Forelimb muscle (tissue), 1 donor: ENCODE measurements at regions not wholly inside any gene's neighbourhood (a gene's known extent, or its start where the extent isn't known, plus 50 kb on each side); places are given as distances from the start of the nearest gene placed in this dataset.
"Not testable (repeated sequence)": the region's sequence is repeated elsewhere in the genome, so short reads cannot be mapped to it uniquely, and the experiment has no call there.

Source experiments
- DNase-seq: peaks from one replicate; pipeline ENCODE4 v3.0.0-alpha.2; 2013; ENCODE audit warnings: low read depth

DNA sequence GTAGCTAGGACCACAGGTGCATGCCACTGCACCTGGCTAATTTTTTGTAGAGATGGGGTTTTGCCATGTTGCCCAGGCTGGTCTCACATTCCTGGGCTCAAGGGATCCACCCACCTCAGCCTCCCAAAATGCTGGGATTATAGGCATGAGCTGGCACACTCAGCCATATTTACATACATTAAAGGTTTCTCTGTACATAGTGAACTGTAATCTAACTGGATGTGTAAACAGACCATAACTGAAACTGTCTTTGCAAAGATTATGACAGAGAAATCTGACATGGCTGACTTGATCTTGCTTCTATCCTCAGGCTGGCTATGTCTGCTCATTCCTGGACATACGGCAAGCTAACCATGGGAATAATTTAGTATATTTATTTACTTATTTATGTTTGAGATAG lies 139.2 kb upstream of the XPO1 start:
- no peak for DNase-seq

DNA sequence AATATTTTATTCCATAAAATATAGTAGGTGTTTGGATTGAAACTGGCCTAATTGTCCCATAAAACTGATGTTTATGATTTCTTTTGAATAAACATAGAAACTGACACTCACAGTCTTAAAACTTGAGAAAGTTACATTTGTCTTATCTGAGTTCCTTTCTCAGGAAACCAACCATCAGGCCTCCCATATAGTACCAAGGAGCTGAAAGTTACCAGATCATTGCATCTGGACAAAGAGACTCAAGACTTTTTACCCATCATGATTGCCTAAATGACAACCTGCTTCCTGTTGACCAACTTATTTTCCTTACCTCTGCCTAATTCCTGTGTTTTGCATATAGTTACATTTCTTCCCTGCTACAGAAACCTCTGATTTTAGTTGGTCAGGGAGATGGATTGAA lies 137.0 kb upstream of the XPO1 start:
- DNase-seq, result no peak

GRCh38 chr2:61671561-61672315 lies 133.6 kb upstream of the XPO1 start:
- no peak for DNase-seq

GRCh38 chr2:61670591-61671501 lies 132.7 kb upstream of the XPO1 start:
- DNase-seq, result no peak

DNA sequence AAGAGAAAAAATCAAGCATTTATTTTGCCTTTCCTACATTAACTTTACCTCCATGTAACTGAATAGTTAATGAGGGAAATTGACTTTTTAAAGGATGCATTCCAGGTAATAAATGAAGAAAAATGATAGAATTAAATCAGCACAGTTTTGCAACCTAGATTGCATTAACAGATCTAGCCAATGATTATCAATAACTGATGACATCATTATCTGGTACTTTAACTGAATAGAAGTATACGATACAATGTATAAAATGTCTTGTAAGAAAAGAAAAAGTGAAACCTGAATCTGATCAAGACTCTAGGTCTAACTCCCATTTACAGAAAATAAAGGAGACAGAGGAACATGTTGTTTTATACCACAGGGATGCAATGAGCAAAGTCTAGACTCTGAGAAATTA lies 126.0 kb upstream of the XPO1 start:
- DNase-seq, result no peak

DNA sequence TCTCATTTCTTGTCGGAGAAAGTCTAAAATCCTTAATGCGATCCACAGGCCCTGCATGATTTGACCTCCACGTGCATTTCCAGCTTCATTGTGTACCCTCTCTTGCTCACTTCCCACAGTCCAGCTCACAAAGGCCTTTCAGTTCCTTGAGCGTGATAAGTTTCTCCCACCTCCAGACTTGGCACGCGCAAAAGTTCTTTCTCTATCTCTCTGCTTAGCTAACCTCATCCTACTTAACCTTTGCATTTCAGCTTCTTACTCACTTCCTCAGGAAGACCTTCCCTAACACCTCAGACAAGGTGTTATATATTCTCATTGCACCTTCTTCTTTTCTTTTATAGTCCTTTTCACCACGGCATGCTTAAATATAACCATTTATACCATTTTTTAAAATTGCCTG lies 124.8 kb upstream of the XPO1 start:
- no peak for DNase-seq

DNA sequence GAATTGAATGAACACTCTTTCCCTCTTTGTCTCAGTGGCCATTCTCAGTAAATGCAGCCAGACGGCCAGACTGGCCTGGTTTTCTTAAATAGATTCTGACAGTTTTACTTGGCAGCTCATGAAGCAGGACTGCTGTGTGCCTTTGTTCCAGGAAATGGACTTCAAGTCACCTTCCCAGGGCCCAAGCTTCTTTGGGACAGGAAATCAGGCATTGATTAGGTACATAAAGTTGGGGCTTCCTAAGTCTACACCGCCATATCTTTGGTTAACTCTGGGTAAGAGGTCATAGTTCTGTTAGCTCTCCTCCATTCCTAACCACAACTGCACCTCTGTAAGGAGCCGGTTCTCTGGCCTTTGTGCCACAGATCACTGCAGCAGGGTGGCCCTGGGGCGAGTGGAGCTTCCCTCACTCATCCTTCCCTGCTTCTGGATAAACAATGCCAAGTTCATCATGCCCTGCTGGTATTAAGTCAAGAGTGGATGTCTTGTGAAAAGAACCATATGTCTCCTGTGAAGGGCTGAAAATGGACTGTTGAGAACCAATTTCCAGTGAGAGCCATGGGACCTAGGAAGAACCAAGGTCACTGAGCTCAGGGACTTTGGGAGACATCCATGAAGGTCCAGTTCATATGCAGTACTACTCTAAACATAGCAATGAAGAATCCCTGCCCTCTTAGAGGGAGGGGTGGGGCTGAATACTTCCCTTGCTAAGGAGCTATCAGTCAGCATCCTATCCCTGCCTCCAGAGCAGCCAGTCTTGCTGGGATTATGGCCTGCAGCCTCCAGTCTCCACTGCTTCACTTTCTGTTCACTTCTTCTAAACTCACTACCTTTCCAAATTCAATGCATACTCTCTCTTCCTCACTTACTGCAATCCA lies 122.6 kb upstream of the XPO1 start:
- no peak for DNase-seq

- DNase-seq, result no peak
Observed at GRCh38 chr2:61658841-61659780, 121.0 kb upstream of the XPO1 start.

DNA sequence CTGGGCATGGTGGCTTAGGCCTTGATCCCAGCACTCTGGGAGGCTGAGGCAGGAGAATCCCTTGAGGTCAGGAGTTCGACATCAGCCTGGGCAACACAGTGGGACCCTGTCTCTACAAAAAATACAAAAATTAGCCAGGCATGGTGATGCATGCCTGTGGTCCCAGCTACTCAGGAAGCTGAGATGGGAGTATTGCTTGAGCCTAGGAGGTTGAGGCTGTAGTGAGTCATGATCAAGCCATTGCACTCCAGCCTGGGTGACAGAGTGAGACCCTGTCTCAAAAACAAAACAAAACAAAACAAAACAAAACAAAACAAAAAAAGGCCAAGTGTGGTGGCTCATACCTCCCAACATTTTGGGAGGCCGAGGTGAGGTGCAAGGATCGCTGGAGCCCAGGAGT lies 111.8 kb upstream of the XPO1 start:
- not testable (repeated sequence) for DNase-seq

GRCh38 chr2:61649021-61649420 lies 110.9 kb upstream of the XPO1 start:
- no peak for DNase-seq

GRCh38 chr2:61647044-61647443 lies 108.9 kb upstream of the XPO1 start:
- no peak for DNase-seq

GRCh38 chr2:61645911-61646310 lies 107.8 kb upstream of the XPO1 start:
- DNase-seq, result no peak

GRCh38 chr2:61643153-61643552 lies 105.0 kb upstream of the XPO1 start:
- not testable (repeated sequence) for DNase-seq

GRCh38 chr2:61640406-61640805 lies 102.2 kb upstream of the XPO1 start:
- DNase-seq, result no peak

DNA sequence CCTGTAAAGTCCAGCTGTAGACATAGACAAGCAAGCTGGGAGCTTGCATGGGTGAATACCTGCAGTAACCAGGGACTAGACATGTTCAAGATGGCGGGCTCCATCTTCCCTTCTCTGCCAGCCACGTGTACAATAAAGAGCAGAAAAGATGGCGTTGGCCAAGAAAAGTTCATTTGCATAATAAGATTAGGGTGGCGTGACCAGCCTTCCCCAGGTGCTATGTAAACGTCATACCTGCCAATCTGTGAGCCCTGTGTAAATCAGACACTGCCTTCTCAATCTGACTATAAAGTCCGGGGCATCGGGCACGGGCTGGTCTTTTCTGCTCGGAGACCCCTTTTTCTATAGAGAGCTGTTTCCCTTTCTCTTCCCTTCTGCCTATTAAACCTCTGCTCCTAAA lies 101.6 kb upstream of the XPO1 start:
- DNase-seq, result no peak

DNA sequence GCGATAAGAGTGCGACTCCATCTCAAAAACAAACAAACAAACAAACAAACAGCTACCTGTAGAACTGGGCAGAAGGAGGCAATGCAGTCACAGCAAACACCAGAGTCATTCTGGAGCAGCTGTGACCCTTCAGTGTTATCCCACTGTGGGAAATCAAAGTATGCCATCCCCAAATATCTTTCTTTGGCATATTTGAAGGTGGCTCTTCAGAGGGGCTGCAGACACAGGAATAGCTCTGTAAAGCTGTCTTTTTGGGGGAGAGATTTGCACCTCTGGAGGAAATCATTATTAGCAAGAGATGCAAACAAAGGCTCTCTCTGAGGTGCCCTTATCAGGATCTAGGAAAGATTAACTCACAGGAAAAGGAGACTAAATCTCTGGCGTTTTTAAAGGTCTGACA lies 98.5 kb upstream of the XPO1 start:
- no peak for DNase-seq

GRCh38 chr2:61634512-61634911 lies 96.4 kb upstream of the XPO1 start:
- DNase-seq, result no peak

DNA sequence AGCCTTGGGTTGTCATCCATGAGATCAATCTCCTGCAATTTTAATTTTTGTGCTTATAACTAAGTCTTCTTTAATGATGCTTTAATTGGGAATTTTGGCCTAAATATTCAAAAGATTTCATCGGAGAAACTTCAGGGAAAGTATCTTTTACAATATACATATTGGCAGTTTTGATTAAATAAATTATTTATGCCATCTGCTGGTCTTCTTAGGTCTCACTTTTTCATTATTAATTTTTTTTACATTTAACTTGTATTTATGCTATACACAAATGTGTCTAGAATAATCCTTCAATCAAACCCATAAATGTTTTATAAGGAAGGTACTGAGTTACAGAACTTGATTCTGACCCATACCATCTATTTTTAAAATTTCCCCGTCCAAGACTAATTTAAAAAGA lies 95.1 kb upstream of the XPO1 start:
- no peak for DNase-seq

GRCh38 chr2:61632276-61633169 lies 94.4 kb upstream of the XPO1 start:
- no peak for DNase-seq

- DNase-seq, result no peak
Observed at GRCh38 chr2:61631321-61631720, 93.2 kb upstream of the XPO1 start.
